WTC11 (cell line): ENCODE measurements at regions not wholly inside any gene's neighbourhood (a gene's known extent, or its start where the extent isn't known, plus 50 kb on each side); places are given as distances from the start of the nearest gene placed in this dataset.

Experiments
- CREB1 ChIP-seq: sonication (generic); formaldehyde crosslinking; IDR thresholded peaks from 2 replicates; pipeline ENCODE4 v1.8.0; 2023; ENCODE audit warnings: mild to moderate bottlenecking, missing genetic modification reagents
- CTCF ChIP-seq: fragments of 200-600 bp; IDR thresholded peaks from 2 replicates; pipeline ENCODE4 v1.8.0; 2022; ENCODE audit warnings: antibody characterized with exemption
- FOXP1 ChIP-seq: sonication (generic); formaldehyde crosslinking; IDR thresholded peaks from 2 replicates; pipeline ENCODE4 v1.8.0; 2022; ENCODE audit warnings: missing genetic modification reagents, mild to moderate bottlenecking, moderate library complexity, borderline replicate concordance
- TEAD1 ChIP-seq: sonication (generic); formaldehyde crosslinking; IDR thresholded peaks from 2 replicates; pipeline ENCODE4 v1.8.0; 2022; ENCODE audit warnings: mild to moderate bottlenecking, missing genetic modification reagents
- ZNF263 ChIP-seq: sonication (generic); formaldehyde crosslinking; IDR thresholded peaks from 2 replicates; pipeline ENCODE4 v1.8.1; 2022; ENCODE audit warnings: low read depth, mild to moderate bottlenecking, moderate library complexity, missing genetic modification reagents

DNA sequence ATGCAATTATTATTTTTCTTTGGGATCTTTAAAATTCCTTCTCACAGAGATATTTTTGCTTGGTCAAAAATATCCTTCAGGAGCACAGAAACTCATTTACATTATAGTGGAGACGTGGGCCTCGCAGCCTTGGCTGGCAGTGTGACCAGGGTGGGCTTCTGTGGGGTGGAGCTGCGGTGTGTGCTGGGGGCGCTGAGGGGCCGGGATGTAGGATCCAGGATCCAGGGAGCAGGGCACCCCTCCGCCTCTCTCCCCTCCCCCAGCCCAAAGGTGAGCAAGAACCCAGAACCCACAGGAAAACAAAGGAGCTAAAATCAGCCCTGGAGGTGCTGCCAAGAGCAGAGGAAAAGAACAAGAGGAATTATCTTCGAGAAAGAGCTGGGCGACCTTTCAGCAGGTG, 79.1 kb upstream of the OLFM1 start:
- TF ChIP-seq CTCF (no peak), FOXP1 (CRISPR knock-in tag) (no peak), ZNF263 (no peak), CREB1 (no peak), TEAD1 (CRISPR knock-in tag) (no peak)
